ENCODE measurements at regions not wholly inside any gene's neighbourhood (a gene's known extent, or its start where the extent isn't known, plus 50 kb on each side); places are given as distances from the start of the nearest gene placed in this dataset.

DNA sequence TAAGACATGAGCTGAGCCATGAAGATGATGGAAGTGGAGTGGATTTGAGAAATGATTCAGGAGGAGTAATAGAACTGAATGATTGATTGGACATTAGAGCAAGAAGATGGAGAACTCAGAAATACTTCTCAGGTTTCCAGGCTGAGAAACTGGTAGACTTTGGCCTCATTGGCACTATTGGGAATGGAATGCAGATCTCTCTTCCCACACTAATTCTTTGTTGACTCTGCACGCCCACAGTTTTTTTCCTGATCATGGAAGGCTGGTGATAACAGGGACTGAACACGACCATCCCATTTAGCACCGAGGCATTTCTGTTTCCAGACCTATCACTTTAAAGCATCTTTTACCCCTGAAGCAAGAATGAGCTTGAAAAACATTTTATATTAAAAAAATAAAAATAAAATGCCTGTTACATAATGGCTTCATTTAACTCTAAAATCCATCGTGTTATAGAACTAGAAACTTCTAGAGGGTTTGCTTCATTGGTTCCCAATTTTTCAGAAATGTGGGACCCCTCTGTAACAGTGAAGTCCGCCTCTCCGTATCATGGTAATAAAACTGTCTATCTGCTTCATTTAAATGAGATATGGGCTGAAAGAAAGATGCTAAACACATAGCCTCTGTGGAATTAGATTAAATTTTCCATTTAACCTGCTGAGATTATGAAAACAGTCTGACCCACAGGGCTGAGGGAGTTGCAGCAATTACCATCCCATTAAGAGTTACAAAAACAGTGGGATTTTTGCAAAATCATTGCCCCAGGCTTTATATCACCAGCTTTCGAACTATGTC is 562.0 kb upstream of the CFAP20DC start:
- no peak for DNase-seq
- Histone ChIP-seq H3K27me3 (replicated peaks; ENCODE audit: control insufficient read depth, insufficient read depth, low read length, poor library complexity, severe bottlenecking) (no peaks in the 10 kb centered on the region), H3K4me1 (ENCODE audit: control insufficient read depth, insufficient read depth, low read length, poor library complexity, severe bottlenecking) (no peaks in the 10 kb centered on the region), H3K4me3 (ENCODE audit: insufficient read depth, low read depth, low read length, poor library complexity, severe bottlenecking) (no peak overlapping the region), H3K36me3 (ENCODE audit: control insufficient read depth, insufficient read depth, low read length) (no peaks in the 10 kb centered on the region), H3K9me3 (ENCODE audit: control insufficient read depth, low read length) (no peaks in the 10 kb centered on the region), H3K27ac (ENCODE audit: insufficient read depth, low read length, poor library complexity, severe bottlenecking) (no peak overlapping the region)

DNA sequence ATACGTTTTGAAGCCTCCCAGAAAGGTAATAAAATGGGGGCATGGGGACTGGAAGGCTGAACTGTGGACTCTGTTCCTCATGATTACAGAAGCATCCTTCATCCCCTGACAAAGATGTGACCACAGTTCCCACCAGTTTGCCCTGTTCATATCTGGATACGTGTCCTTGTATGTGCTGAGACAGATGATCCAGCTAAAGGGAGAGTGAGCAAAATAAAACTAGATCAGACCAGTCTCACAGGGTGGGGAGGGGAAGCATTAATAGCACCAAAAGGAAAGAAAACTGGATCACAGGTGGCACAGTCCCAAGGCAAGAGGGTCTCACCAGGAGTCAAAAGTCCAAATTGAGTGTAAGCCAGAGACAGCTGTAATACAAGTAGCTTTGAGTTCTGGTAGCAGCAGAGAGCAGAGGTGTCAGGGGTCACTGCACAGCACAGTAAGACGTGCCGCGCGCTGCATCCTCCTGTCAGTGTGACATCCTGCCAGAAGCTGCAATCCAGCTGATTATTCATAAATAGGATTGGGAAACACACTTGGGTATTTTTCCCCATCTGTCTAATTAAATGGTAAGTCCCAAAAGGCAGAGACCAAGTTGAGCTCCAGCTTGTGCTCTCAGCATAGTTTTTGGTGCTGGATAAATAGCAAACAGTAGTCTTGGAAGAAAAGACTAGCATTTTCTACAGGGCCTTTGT is 560.0 kb upstream of the CFAP20DC start:
- DNase-seq, result no peak
- no peak overlapping the region for H3K27ac ChIP-seq (ENCODE audit: insufficient read depth, low read length, poor library complexity, severe bottlenecking)
- no peak overlapping the region for H3K4me3 ChIP-seq (ENCODE audit: insufficient read depth, low read depth, low read length, poor library complexity, severe bottlenecking)
- H3K27me3 ChIP-seq (replicated peaks; ENCODE audit: control insufficient read depth, insufficient read depth, low read length, poor library complexity, severe bottlenecking), result no peaks in the 10 kb centered on the region
- H3K9me3 ChIP-seq (ENCODE audit: control insufficient read depth, low read length), result no peaks in the 10 kb centered on the region
- H3K36me3 ChIP-seq (ENCODE audit: control insufficient read depth, insufficient read depth, low read length), result no peaks in the 10 kb centered on the region
- H3K4me1 ChIP-seq (ENCODE audit: control insufficient read depth, insufficient read depth, low read length, poor library complexity, severe bottlenecking), result no peaks in the 10 kb centered on the region

DNA sequence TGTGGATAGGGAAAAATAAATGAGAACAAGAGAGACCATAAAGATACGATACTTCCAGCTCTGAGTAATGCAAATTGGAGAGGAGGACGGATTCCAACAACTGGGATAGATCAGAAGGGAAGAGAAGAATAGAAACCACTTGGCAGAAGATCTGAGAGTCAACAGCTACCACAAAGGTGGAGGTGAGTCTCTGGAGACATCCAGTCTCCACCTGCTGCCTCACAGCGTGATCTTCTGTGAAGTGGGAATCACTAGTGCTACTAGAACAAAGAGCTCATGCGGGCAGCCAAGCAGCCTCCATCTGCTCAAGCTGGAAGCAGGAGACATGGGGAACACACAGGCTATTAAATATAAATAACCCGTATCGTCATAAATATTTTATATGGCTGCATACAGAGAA is 558.5 kb upstream of the CFAP20DC start:
- H3K4me1 ChIP-seq (ENCODE audit: control insufficient read depth, insufficient read depth, low read length, poor library complexity, severe bottlenecking), result no peaks in the 10 kb centered on the region
- no peaks in the 10 kb centered on the region for H3K27me3 ChIP-seq (replicated peaks; ENCODE audit: control insufficient read depth, insufficient read depth, low read length, poor library complexity, severe bottlenecking)
- H3K27ac ChIP-seq (ENCODE audit: insufficient read depth, low read length, poor library complexity, severe bottlenecking), result no peak overlapping the region
- H3K4me3 ChIP-seq (ENCODE audit: insufficient read depth, low read depth, low read length, poor library complexity, severe bottlenecking), result no peak overlapping the region
- H3K36me3 ChIP-seq (ENCODE audit: control insufficient read depth, insufficient read depth, low read length), result no peaks in the 10 kb centered on the region
- H3K9me3 ChIP-seq (ENCODE audit: control insufficient read depth, low read length), result no peaks in the 10 kb centered on the region
- no peak for DNase-seq

DNA sequence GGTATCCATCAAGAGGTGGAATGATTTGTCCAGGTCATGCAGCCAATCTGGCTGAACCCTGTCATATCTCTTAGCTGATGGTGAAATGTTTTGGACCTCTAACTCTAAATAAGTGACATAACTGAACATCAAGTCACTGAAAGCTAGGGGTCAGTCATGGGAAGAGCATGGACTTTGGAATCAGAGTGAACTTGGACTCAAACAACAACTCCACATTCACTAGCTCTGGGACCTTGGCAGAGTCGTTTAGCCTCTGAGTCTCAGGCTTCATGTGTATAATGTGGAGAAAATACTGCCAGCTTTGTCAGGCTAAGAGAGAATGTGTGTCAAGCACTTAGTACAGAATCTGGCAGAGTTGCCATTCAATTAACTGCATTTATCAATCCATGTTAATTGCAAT is 557.8 kb upstream of the CFAP20DC start:
- no peaks in the 10 kb centered on the region for H3K9me3 ChIP-seq (ENCODE audit: control insufficient read depth, low read length)
- H3K36me3 ChIP-seq (ENCODE audit: control insufficient read depth, insufficient read depth, low read length), result no peaks in the 10 kb centered on the region
- H3K4me3 ChIP-seq (ENCODE audit: insufficient read depth, low read depth, low read length, poor library complexity, severe bottlenecking), result no peak overlapping the region
- H3K27me3 ChIP-seq (replicated peaks; ENCODE audit: control insufficient read depth, insufficient read depth, low read length, poor library complexity, severe bottlenecking), result no peaks in the 10 kb centered on the region
- no peaks in the 10 kb centered on the region for H3K4me1 ChIP-seq (ENCODE audit: control insufficient read depth, insufficient read depth, low read length, poor library complexity, severe bottlenecking)
- no peak for DNase-seq
- H3K27ac ChIP-seq (ENCODE audit: insufficient read depth, low read length, poor library complexity, severe bottlenecking), result no peak overlapping the region

DNA sequence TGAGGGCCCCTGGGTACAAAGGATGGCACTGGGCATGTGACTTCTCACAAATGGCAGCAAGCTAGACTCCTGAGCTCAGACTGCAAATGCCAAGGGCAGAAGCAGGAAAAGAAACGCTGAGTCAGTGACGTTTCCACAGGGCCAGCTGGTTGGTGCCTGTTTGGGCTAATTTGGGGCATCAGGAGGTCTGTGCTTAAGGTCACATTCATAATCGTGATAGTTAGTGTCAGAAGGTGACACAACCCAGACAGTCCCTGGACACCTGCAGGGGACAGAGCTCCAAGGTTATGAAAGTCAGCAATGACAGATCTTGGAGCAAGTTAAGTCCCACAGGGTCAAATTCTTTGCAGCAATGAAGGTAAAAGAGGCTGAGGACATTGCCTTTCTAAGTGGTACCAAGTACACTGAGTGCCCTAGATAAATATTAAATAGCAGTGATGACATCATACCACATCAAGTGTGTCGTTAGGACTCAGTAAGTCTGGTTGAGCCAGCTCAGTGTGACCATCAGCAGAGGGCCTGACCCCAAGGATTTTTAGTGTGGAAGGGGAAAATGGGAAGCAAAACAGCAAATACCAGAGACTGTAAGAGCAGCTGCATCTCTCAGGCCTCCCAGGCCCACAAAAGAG is 556.9 kb upstream of the CFAP20DC start:
- DNase-seq, result no peak

DNA sequence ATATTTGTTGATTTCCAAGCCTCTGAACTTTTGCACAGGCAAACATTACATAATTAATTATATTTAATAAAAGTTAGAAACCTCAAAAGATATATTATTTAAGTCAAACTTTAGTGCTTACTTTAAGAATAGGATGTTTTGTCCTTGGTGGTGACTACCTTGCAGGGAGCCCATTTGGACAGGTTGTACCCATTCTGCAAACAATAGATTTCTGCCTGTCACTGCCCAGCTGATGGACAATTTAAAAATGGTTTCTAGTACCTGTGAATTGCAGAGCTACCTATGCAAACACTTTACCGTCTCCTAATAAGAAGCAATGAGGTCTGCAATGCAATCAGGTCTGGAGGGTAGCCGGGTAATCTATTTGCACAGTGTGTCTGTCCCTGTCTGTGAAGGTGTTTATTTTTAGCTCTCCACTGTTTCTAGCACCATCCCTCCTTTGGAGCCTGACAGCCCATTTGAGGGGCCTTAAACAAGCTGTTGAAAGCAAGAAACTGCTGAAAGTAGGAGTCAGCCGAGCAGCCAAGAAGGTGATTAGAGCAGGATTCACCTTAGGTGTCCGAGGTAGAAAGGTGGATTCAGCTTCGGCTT is 556.2 kb upstream of the CFAP20DC start:
- Histone ChIP-seq H3K4me3 (ENCODE audit: insufficient read depth, low read depth, low read length, poor library complexity, severe bottlenecking) (no peak overlapping the region), H3K36me3 (ENCODE audit: control insufficient read depth, insufficient read depth, low read length) (no peaks in the 10 kb centered on the region), H3K27ac (ENCODE audit: insufficient read depth, low read length, poor library complexity, severe bottlenecking) (no peak overlapping the region), H3K27me3 (replicated peaks; ENCODE audit: control insufficient read depth, insufficient read depth, low read length, poor library complexity, severe bottlenecking) (no peaks in the 10 kb centered on the region), H3K4me1 (ENCODE audit: control insufficient read depth, insufficient read depth, low read length, poor library complexity, severe bottlenecking) (no peaks in the 10 kb centered on the region), H3K9me3 (ENCODE audit: control insufficient read depth, low read length) (no peaks in the 10 kb centered on the region)
- no peak for DNase-seq

More for the DNA sequence above, 556.9 kb upstream of the CFAP20DC start:
- Histone ChIP-seq H3K9me3 (ENCODE audit: control insufficient read depth, low read length) (no peaks in the 10 kb centered on the region), H3K27ac (ENCODE audit: insufficient read depth, low read length, poor library complexity, severe bottlenecking) (no peak overlapping the region), H3K4me1 (ENCODE audit: control insufficient read depth, insufficient read depth, low read length, poor library complexity, severe bottlenecking) (no peaks in the 10 kb centered on the region), H3K36me3 (ENCODE audit: control insufficient read depth, insufficient read depth, low read length) (no peaks in the 10 kb centered on the region), H3K4me3 (ENCODE audit: insufficient read depth, low read depth, low read length, poor library complexity, severe bottlenecking) (no peak overlapping the region), H3K27me3 (replicated peaks; ENCODE audit: control insufficient read depth, insufficient read depth, low read length, poor library complexity, severe bottlenecking) (no peaks in the 10 kb centered on the region)

DNA sequence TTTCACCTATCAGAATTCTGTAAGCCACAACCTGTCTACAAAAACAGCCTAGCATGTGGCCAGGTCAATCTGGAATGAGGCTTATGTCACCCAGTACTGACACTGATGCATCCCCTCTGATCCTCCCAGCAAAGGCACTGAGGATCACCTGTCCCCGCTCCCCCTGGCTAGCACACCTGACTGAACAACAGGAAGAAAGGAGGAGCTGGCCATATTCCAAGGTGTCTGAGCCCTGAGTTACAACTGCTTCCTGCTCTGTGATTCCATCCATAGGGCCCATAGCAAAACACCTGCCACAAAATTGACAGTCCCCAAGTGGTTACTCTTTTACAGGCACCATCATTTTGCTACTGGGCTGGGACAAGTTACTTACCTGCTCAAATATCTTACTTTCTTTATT is 555.5 kb upstream of the CFAP20DC start:
- no peaks in the 10 kb centered on the region for H3K27me3 ChIP-seq (replicated peaks; ENCODE audit: control insufficient read depth, insufficient read depth, low read length, poor library complexity, severe bottlenecking)
- no peaks in the 10 kb centered on the region for H3K9me3 ChIP-seq (ENCODE audit: control insufficient read depth, low read length)
- H3K27ac ChIP-seq (ENCODE audit: insufficient read depth, low read length, poor library complexity, severe bottlenecking), result no peak overlapping the region
- no peaks in the 10 kb centered on the region for H3K4me1 ChIP-seq (ENCODE audit: control insufficient read depth, insufficient read depth, low read length, poor library complexity, severe bottlenecking)
- no peaks in the 10 kb centered on the region for H3K36me3 ChIP-seq (ENCODE audit: control insufficient read depth, insufficient read depth, low read length)
- DNase-seq, result no peak
- no peak overlapping the region for H3K4me3 ChIP-seq (ENCODE audit: insufficient read depth, low read depth, low read length, poor library complexity, severe bottlenecking)

DNA sequence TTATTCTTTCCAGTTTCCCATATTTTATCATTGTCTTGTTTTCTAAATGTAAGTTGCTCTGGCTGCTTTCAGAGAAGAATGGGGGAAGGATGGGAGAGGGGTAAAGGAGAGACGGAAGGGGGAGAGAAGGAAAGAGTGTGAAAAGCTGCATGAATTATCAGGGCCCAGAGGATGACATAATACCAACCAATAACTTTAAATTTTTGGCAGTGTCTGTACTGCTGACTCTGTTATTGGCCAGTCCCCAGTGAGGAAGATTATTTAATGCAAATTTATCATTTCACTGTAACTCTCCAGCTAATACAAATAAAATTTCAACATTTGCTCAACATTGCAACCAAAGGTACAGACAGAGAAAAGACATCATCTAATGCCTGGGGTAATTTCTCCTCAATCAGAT is 551.7 kb upstream of the CFAP20DC start:
- Histone ChIP-seq H3K4me3 (ENCODE audit: insufficient read depth, low read depth, low read length, poor library complexity, severe bottlenecking) (no peak overlapping the region), H3K27me3 (replicated peaks; ENCODE audit: control insufficient read depth, insufficient read depth, low read length, poor library complexity, severe bottlenecking) (no peaks in the 10 kb centered on the region), H3K9me3 (ENCODE audit: control insufficient read depth, low read length) (no peaks in the 10 kb centered on the region), H3K36me3 (ENCODE audit: control insufficient read depth, insufficient read depth, low read length) (no peaks in the 10 kb centered on the region), H3K4me1 (ENCODE audit: control insufficient read depth, insufficient read depth, low read length, poor library complexity, severe bottlenecking) (no peaks in the 10 kb centered on the region), H3K27ac (ENCODE audit: insufficient read depth, low read length, poor library complexity, severe bottlenecking) (no peak overlapping the region)
- no peak for DNase-seq

DNA sequence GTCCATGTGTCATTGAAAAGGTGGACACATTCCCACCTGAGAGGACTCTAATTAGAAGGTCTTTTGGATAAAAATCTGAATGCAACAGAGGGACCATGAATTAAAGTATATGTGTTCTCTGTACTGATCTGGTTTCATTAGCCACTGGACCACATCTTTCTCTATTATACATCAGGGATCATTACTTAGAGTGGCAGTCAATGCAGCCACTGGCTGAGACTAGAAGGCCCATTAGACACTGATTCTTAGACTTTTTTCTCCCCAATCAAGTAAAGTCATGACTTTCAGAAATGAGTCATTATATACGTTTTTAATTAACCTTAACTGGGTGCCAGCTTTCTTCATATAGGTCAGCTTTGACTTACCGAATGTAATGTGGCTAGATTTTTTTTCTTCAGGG is 550.8 kb upstream of the CFAP20DC start:
- no peak overlapping the region for H3K27ac ChIP-seq (ENCODE audit: insufficient read depth, low read length, poor library complexity, severe bottlenecking)
- DNase-seq, result no peak
- H3K4me1 ChIP-seq (ENCODE audit: control insufficient read depth, insufficient read depth, low read length, poor library complexity, severe bottlenecking), result no peaks in the 10 kb centered on the region
- no peaks in the 10 kb centered on the region for H3K36me3 ChIP-seq (ENCODE audit: control insufficient read depth, insufficient read depth, low read length)
- H3K9me3 ChIP-seq (ENCODE audit: control insufficient read depth, low read length), result no peaks in the 10 kb centered on the region
- H3K27me3 ChIP-seq (replicated peaks; ENCODE audit: control insufficient read depth, insufficient read depth, low read length, poor library complexity, severe bottlenecking), result no peaks in the 10 kb centered on the region
- H3K4me3 ChIP-seq (ENCODE audit: insufficient read depth, low read depth, low read length, poor library complexity, severe bottlenecking), result no peak overlapping the region

DNA sequence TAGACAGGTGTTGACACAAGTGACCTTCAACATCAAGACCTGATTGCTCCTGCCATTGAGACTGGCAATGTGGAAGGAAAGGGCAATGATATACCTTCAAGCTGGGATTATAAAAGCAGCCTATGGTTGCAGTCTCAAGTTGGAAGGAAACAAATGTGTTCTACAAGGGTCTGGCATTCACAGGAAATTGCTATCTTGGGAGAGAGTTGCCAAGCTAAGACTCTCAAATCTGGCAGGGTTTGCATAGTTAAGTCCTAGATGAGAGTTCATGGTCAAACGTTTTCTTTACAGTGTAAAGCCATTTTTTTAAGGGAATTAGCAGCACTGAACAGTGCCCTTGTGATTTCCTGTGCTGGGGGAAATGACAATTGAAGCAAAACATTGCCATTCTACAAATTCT is 546.9 kb upstream of the CFAP20DC start:
- H3K4me3 ChIP-seq (ENCODE audit: insufficient read depth, low read depth, low read length, poor library complexity, severe bottlenecking), result no peak overlapping the region

More for the DNA sequence above, 546.9 kb upstream of the CFAP20DC start:
- Histone ChIP-seq H3K4me1 (ENCODE audit: control insufficient read depth, insufficient read depth, low read length, poor library complexity, severe bottlenecking) (no peaks in the 10 kb centered on the region), H3K9me3 (ENCODE audit: control insufficient read depth, low read length) (no peaks in the 10 kb centered on the region), H3K27me3 (replicated peaks; ENCODE audit: control insufficient read depth, insufficient read depth, low read length, poor library complexity, severe bottlenecking) (no peaks in the 10 kb centered on the region), H3K36me3 (ENCODE audit: control insufficient read depth, insufficient read depth, low read length) (no peaks in the 10 kb centered on the region), H3K27ac (ENCODE audit: insufficient read depth, low read length, poor library complexity, severe bottlenecking) (no peak overlapping the region)
- DNase-seq, result no peak
